ENCODE measurements at regions not wholly inside any gene's neighbourhood (a gene's known extent, or its start where the extent isn't known, plus 50 kb on each side); places are given as distances from the start of the nearest gene placed in this dataset.

DNA sequence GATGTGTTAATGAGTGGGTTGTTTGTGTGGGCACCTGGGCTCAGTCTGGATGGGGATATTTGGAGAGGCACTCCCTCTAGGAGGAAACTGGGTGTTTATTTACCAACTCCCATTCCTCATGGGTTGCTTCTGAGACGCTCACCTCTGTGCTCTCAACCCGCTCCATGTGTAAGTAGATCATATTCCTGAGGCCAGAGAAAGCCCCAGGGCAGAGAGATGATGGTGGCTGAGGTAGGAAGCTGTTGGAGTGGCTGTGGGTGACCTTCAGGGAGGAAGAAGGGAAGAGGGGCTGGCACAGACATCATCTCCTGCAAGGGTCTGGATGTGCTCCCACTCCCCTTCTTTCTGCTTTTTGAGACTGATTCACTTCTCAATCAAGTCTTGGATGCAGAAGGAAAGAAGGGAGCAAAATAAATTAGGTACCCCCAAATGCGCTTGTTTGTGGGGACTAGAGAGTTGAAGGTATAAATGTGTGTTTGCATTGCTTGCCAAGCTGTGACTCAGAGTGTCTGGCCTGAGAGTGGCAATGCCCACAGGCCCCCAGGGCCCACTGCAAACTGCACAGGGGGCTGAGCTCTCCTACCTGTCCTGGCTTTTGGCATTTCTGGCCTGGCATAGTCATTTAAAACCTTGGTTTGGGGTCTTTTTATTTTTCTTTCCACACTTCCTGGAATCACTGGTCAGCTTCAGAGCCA lies 57.2 kb upstream of the TNP1 start:
- WGBS (ENCODE audit: insufficient coverage) = 100% methylated on average over 1 of the region's 3 CpGs
- Mint-ChIP-seq H3K36me3 (no peaks in the 10 kb centered on the region), H3K27me3 (peaks cover 3 to 4% of the 10 kb centered on the region in 2 donors), H3K27ac (no peak overlapping the region), H3K4me1 (no peaks in the 10 kb centered on the region), H3K4me3 (no peak overlapping the region), H3K9me3 (no peaks in the 10 kb centered on the region)
- H3K4me3 ChIP-seq (ENCODE audit: control insufficient read depth in 1 of 2, extremely low read depth in 1 of 2, low read length in 1 of 2) = no peak overlapping the region
- no peak for DNase-seq
- CTCF ChIA-PET = interaction anchor here in 1 of 2 donors (0.6 kb wide), 1 partner anchor 18 kb away, joined by 3 read pairs; no protein-coding TSS in a partner anchor
- no peaks in the 10 kb centered on the region for H3K4me1 ChIP-seq (ENCODE audit: control insufficient read depth in 1 of 2, extremely low read depth in 1 of 2, insufficient read depth in 2 of 2, low read length in 2 of 2)
- H3K36me3 ChIP-seq (ENCODE audit: control insufficient read depth in 2 of 2, extremely low read depth in 1 of 2, insufficient read depth in 1 of 2, low read length in 1 of 2) = no peaks in the 10 kb centered on the region
- no peak for ATAC-seq (replicated peaks in 1 of 4)
- H3K9me3 ChIP-seq = no peaks in the 10 kb centered on the region
- no peaks in the 10 kb centered on the region for H3K27me3 ChIP-seq (replicated peaks in 1 of 2; ENCODE audit: control insufficient read depth in 2 of 2, extremely low read depth in 1 of 2, insufficient read depth in 2 of 2, low read length in 1 of 2)
- no peak overlapping the region for H3K27ac ChIP-seq (ENCODE audit: low read length)
- POLR2A ChIA-PET = no interaction called here

DNA sequence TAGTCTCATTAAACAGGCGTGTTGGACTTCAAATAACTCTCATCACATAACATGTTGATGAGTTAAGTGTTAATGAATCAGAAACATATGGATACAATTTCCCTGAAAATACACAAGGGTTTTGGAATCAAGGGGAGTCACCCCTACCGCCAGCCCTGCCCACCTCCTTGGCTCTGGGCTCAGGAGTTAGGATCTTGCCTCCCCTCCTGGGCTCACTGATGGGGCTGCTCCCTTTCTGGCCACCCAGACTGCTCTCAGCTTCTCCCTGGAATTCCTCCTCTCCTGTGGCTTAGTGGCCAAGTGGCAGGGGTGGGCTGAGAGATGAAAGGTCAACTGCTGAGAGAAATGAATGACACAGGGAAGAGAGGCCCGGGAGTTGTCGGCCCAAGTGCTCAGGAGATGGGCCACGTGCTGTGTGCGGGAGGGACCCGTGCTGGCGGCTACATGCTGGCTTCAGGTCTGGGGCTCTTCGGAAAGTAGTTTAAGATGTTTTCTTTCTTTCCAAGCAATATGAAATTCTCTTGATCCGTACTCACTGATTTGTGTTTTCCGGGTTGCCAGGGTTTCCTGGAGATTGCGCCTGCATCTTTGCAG lies 55.8 kb upstream of the TNP1 start:
- H3K27ac Mint-ChIP-seq = no peak overlapping the region
- Histone ChIP-seq H3K9me3 (no peaks in the 10 kb centered on the region), H3K4me3 (ENCODE audit: control insufficient read depth in 1 of 2, extremely low read depth in 1 of 2, low read length in 1 of 2) (no peak overlapping the region), H3K4me1 (ENCODE audit: control insufficient read depth in 1 of 2, extremely low read depth in 1 of 2, insufficient read depth in 2 of 2, low read length in 2 of 2) (no peaks in the 10 kb centered on the region), H3K36me3 (ENCODE audit: control insufficient read depth in 2 of 2, extremely low read depth in 1 of 2, insufficient read depth in 1 of 2, low read length in 1 of 2) (peaks cover 0 to 2% of the 10 kb centered on the region in 2 donors), H3K27ac (ENCODE audit: low read length) (no peak overlapping the region), H3K27me3 (replicated peaks in 1 of 2; ENCODE audit: control insufficient read depth in 2 of 2, extremely low read depth in 1 of 2, insufficient read depth in 2 of 2, low read length in 1 of 2) (no peaks in the 10 kb centered on the region)
- peaks cover 3 to 4% of the 10 kb centered on the region in 2 donors for H3K27me3 Mint-ChIP-seq
- H3K9me3 Mint-ChIP-seq = no peaks in the 10 kb centered on the region
- DNase-seq = no peak
- ChIA-PET CTCF (no interaction called here), POLR2A (no interaction called here)
- WGBS (ENCODE audit: insufficient coverage) = 91% methylated on average over 10 of the region's 12 CpGs
- H3K4me3 Mint-ChIP-seq = no peak overlapping the region
- ATAC-seq (replicated peaks in 1 of 4) = no peak
- no peaks in the 10 kb centered on the region for H3K4me1 Mint-ChIP-seq
- no peaks in the 10 kb centered on the region for H3K36me3 Mint-ChIP-seq

DNA sequence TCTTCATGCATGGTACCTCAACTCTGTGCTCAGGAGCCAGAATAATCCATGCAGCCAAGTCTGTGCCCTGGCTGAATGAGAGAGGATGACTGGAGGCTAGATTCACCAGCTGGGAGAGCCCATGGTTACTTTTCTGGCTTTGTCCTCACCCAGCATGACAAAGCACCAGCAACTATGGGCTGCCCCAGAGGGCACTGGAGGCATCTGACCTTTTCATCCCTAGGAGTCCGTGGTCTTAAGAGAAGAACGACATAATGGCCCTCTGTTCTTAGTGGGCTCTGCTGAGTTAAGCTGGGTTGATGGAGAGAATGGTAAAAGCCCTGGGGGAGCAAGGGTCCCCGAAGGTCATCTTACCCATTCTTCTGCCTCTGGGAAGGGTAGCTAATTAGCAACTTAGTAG lies 54.6 kb upstream of the TNP1 start:
- 52% methylated on average over 2 of the region's 3 CpGs for WGBS (ENCODE audit: insufficient coverage)
- ChIA-PET POLR2A (no interaction called here), CTCF (no interaction called here)
- DNase-seq = no peak
- no peaks in the 10 kb centered on the region for H3K4me1 ChIP-seq (ENCODE audit: control insufficient read depth in 1 of 2, extremely low read depth in 1 of 2, insufficient read depth in 2 of 2, low read length in 2 of 2)
- Mint-ChIP-seq H3K4me3 (no peak overlapping the region), H3K27ac (no peak overlapping the region), H3K4me1 (no peaks in the 10 kb centered on the region), H3K9me3 (no peaks in the 10 kb centered on the region), H3K36me3 (no peaks in the 10 kb centered on the region), H3K27me3 (peaks cover 3 to 4% of the 10 kb centered on the region in 2 donors)
- H3K9me3 ChIP-seq = no peaks in the 10 kb centered on the region
- no peak for ATAC-seq (replicated peaks in 1 of 4)
- no peak overlapping the region for H3K27ac ChIP-seq (ENCODE audit: low read length)
- H3K27me3 ChIP-seq (replicated peaks in 1 of 2; ENCODE audit: control insufficient read depth in 2 of 2, extremely low read depth in 1 of 2, insufficient read depth in 2 of 2, low read length in 1 of 2) = no peaks in the 10 kb centered on the region
- peaks cover 0 to 2% of the 10 kb centered on the region in 2 donors for H3K36me3 ChIP-seq (ENCODE audit: control insufficient read depth in 2 of 2, extremely low read depth in 1 of 2, insufficient read depth in 1 of 2, low read length in 1 of 2)
- H3K4me3 ChIP-seq (ENCODE audit: control insufficient read depth in 1 of 2, extremely low read depth in 1 of 2, low read length in 1 of 2) = no peak overlapping the region

DNA sequence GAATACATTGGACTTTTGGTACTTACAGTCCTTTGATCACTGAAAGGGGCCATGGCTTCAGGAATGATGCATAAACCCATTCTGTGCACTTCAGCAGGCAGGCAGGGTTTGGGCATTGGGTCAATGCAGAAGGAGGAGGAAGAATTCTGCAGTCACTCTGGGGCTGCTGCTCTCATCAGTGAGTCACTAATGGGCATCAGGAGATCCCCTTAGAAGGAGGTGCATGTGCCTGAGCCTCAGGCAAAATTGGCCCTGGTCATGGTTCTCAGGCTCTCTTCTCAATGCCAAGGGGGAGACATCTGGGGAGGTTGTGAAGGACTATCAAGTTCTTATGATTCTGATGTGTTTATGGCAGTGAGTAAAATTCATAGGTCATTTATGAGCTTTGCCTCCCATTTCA lies 52.0 kb upstream of the TNP1 start:
- Mint-ChIP-seq H3K27ac (no peak overlapping the region), H3K36me3 (no peaks in the 10 kb centered on the region), H3K9me3 (no peaks in the 10 kb centered on the region), H3K4me1 (no peaks in the 10 kb centered on the region), H3K27me3 (peaks cover 2% of the 10 kb centered on the region in 2 donors), H3K4me3 (no peak overlapping the region)
- ATAC-seq (replicated peaks in 1 of 4) = no peak
- no peak overlapping the region for H3K27ac ChIP-seq (ENCODE audit: low read length)
- H3K27me3 ChIP-seq (replicated peaks in 1 of 2; ENCODE audit: control insufficient read depth in 2 of 2, extremely low read depth in 1 of 2, insufficient read depth in 2 of 2, low read length in 1 of 2) = no peaks in the 10 kb centered on the region
- peaks cover 0 to 2% of the 10 kb centered on the region in 2 donors for H3K36me3 ChIP-seq (ENCODE audit: control insufficient read depth in 2 of 2, extremely low read depth in 1 of 2, insufficient read depth in 1 of 2, low read length in 1 of 2)
- no peaks in the 10 kb centered on the region for H3K4me1 ChIP-seq (ENCODE audit: control insufficient read depth in 1 of 2, extremely low read depth in 1 of 2, insufficient read depth in 2 of 2, low read length in 2 of 2)
- POLR2A ChIA-PET = no interaction called here
- no peak for DNase-seq
- H3K4me3 ChIP-seq (ENCODE audit: control insufficient read depth in 1 of 2, extremely low read depth in 1 of 2, low read length in 1 of 2) = no peak overlapping the region
- H3K9me3 ChIP-seq = no peaks in the 10 kb centered on the region
- CTCF ChIA-PET = no interaction called here

DNA sequence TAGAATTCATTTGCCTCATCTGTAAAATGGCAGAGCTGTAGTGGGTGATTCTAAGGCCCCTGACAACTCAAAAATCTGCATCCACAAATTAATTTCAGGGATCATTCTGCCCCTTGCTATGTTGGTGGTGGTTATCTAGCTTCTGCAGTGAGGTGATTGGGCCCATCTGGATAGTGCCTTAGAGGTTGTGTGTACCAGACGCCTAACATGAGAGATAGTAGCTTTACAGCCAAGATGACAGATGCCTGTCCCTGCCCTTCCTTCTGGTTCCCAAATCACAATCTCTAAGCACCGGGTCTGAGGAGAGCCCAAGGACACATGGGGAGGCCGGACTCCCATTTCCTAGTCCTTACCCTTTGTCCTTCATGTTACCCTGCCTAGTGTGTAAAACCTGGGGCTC lies 51.1 kb upstream of the TNP1 start:
- H3K9me3 Mint-ChIP-seq = no peaks in the 10 kb centered on the region
- no peak overlapping the region for H3K4me3 ChIP-seq (ENCODE audit: control insufficient read depth in 1 of 2, extremely low read depth in 1 of 2, low read length in 1 of 2)
- peaks cover 0 to 2% of the 10 kb centered on the region in 2 donors for H3K36me3 ChIP-seq (ENCODE audit: control insufficient read depth in 2 of 2, extremely low read depth in 1 of 2, insufficient read depth in 1 of 2, low read length in 1 of 2)
- no peaks in the 10 kb centered on the region for H3K9me3 ChIP-seq
- no peak for DNase-seq
- POLR2A ChIA-PET = no interaction called here
- CTCF ChIA-PET = interaction anchor here in 1 of 2 donors (0.6 kb wide), 1 partner anchor 328 kb away, joined by 5 read pairs; no protein-coding TSS in a partner anchor
- no peaks in the 10 kb centered on the region for H3K27me3 ChIP-seq (replicated peaks in 1 of 2; ENCODE audit: control insufficient read depth in 2 of 2, extremely low read depth in 1 of 2, insufficient read depth in 2 of 2, low read length in 1 of 2)
- H3K27ac ChIP-seq (ENCODE audit: low read length) = no peak overlapping the region
- WGBS (ENCODE audit: insufficient coverage) = no CpG with 5 or more reads among the region's 3 CpGs
- H3K4me1 Mint-ChIP-seq = no peaks in the 10 kb centered on the region
- H3K4me3 Mint-ChIP-seq = no peak overlapping the region
- no peaks in the 10 kb centered on the region for H3K36me3 Mint-ChIP-seq
- no peak for ATAC-seq (replicated peaks in 1 of 4)
- H3K4me1 ChIP-seq (ENCODE audit: control insufficient read depth in 1 of 2, extremely low read depth in 1 of 2, insufficient read depth in 2 of 2, low read length in 2 of 2) = no peaks in the 10 kb centered on the region
- H3K27ac Mint-ChIP-seq = no peak overlapping the region
- no peaks in the 10 kb centered on the region for H3K27me3 Mint-ChIP-seq

DNA sequence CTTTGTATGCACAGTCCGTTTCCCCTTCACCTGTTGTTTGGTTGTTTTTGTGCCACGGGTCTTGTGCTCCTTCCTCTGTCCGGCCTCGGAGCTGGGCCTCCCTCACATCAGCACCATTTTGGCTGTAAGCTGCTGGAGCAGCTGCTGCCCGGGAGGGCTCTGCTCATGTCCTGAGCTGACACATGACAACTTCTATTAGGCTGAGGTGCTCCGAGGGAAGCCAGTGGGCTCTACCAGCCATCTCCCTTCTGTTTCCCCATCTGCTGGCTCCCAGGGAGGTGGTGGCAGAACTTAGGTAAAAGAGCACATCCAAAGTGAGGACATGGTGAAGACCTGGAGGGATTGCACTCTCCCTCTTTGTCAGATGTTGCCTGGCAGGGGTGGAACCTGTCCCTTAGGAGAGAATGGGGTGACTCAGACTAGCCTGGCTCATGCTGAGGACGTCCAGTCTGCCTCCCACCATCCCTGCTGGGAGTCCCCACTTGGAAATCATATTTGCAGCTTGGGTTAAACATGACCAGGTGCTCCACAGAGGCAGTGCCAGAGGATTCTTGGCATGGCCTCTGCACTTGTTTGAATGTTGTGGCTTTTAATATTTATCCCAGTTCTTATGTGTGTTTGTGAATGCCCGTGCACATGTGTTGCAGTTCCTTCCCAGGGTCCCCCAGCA lies 49.8 kb upstream of the TNP1 start:
- no peaks in the 10 kb centered on the region for H3K4me1 Mint-ChIP-seq

More for the DNA sequence above, 49.8 kb upstream of the TNP1 start:
- Histone ChIP-seq H3K27ac (ENCODE audit: low read length) (no peak overlapping the region), H3K4me3 (ENCODE audit: control insufficient read depth in 1 of 2, extremely low read depth in 1 of 2, low read length in 1 of 2) (no peak overlapping the region), H3K36me3 (ENCODE audit: control insufficient read depth in 2 of 2, extremely low read depth in 1 of 2, insufficient read depth in 1 of 2, low read length in 1 of 2) (peaks cover 0 to 2% of the 10 kb centered on the region in 2 donors), H3K27me3 (replicated peaks in 1 of 2; ENCODE audit: control insufficient read depth in 2 of 2, extremely low read depth in 1 of 2, insufficient read depth in 2 of 2, low read length in 1 of 2) (no peaks in the 10 kb centered on the region), H3K4me1 (ENCODE audit: control insufficient read depth in 1 of 2, extremely low read depth in 1 of 2, insufficient read depth in 2 of 2, low read length in 2 of 2) (no peaks in the 10 kb centered on the region), H3K9me3 (no peaks in the 10 kb centered on the region)
- WGBS (ENCODE audit: insufficient coverage) = 66% methylated on average over 2 of the region's 8 CpGs
- no peaks in the 10 kb centered on the region for H3K27me3 Mint-ChIP-seq
- no peak for ATAC-seq (replicated peaks in 1 of 4)
- H3K27ac Mint-ChIP-seq = no peak overlapping the region
- no peaks in the 10 kb centered on the region for H3K36me3 Mint-ChIP-seq
- no peak overlapping the region for H3K4me3 Mint-ChIP-seq
- no peak for DNase-seq
- H3K9me3 Mint-ChIP-seq = no peaks in the 10 kb centered on the region
- ChIA-PET POLR2A (no interaction called here), CTCF (no interaction called here)
